ENCODE measurements at regions not wholly inside any gene's neighbourhood (a gene's known extent, or its start where the extent isn't known, plus 50 kb on each side); places are given as distances from the start of the nearest gene placed in this dataset.
"Not testable (repeated sequence)": the region's sequence is repeated elsewhere in the genome, so short reads cannot be mapped to it uniquely, and the experiment has no call there.

GRCh38 chr13:44812818-44813217, 176.5 kb downstream of the NUFIP1 start:
- DNase-seq (ENCODE audit: low spot score): no peak

- DNase-seq (ENCODE audit: low spot score): no peak
Measured at GRCh38 chr13:44810061-44810840, 179.0 kb downstream of the NUFIP1 start.

DNA sequence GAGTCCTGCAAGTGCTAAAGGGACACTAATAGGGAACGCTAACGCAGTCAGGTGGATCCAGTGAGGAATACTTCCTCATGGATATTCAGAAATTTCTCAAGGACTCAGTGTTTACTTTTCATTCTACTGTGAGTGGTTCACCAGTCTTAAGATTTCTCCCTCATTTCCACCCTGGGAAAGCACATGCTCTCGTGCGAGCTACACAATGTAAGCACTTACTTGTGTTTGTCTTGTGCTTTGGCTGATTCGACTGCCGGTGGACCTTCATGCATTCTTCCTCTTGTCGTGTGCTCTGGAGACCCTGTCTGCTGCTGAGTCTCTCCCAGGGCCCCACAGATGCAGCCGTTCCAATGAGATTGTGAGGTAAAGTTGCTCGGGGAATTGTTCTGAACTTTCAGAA, 180.1 kb downstream of the NUFIP1 start:
- no peak for DNase-seq (ENCODE audit: low spot score)

DNA sequence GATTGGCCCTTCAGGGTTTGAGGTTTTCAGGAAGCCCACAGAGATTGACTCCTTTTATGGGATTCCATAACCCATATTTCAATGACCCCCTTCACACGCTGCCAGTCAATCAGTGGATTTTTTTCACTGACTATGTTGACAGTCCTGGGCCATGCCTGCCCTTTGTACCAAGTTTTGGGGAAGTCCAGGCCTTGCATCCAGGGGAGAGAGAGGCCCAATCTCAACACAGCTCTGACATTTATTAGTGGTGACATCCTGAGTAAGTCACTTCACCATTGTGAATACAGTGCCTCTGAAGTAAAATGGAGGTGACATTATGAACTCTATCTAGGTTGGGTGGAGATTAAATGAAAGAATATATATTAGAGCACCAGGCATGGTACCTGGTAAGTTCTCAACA, 181.1 kb downstream of the NUFIP1 start:
- DNase-seq (ENCODE audit: low spot score): no peak

- no peak for DNase-seq (ENCODE audit: low spot score)
Measured at GRCh38 chr13:44807449-44808034, 181.7 kb downstream of the NUFIP1 start.

GRCh38 chr13:44806826-44807225, 182.4 kb downstream of the NUFIP1 start:
- DNase-seq (ENCODE audit: low spot score): no peak

- DNase-seq (ENCODE audit: low spot score): no peak
Measured at GRCh38 chr13:44805585-44805984, 183.7 kb downstream of the NUFIP1 start.

DNA sequence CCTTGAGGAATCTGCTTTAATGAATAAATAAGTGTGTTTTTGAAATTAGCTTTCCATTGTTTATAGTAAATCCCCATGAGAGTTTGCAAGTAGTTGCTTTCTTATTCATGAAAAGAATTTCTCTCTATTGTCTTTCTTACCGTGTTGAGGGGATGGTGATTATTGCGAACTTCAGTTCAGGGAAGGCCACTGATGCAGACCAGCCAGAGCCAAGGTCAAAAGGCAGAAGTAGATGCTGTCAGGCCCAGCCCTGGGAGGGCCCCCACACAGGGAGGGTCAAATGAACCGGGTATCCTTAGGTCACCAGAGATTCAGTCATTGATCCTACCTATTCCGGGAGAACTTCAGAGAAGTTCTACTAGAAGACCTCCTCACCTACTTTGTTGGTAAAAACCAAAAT, 185.9 kb downstream of the NUFIP1 start:
- DNase-seq (ENCODE audit: low spot score): no peak

- DNase-seq (ENCODE audit: low spot score): no peak
Measured at GRCh38 chr13:44802491-44802890, 186.8 kb downstream of the NUFIP1 start.

DNA sequence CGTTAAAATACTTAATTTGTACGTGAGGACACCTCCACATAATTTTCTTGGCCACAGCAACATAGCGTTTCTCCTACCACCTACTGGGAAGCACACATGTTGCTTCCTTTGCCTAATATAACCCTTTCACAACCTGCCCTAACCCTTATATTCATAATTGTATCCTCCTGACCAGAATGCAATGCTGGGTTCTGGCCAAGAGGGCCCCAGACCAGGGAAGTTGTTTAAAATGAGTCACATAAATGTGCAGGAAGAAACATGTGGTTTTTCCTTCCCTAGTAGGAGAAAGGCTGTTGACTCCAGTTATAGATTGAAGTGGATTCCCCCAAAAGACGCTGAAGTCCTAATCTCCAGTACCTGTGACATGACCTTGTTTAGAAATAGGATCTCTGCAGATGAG, 187.3 kb downstream of the NUFIP1 start:
- peak; percentile 73 for DNase-seq (ENCODE audit: low spot score)

DNA sequence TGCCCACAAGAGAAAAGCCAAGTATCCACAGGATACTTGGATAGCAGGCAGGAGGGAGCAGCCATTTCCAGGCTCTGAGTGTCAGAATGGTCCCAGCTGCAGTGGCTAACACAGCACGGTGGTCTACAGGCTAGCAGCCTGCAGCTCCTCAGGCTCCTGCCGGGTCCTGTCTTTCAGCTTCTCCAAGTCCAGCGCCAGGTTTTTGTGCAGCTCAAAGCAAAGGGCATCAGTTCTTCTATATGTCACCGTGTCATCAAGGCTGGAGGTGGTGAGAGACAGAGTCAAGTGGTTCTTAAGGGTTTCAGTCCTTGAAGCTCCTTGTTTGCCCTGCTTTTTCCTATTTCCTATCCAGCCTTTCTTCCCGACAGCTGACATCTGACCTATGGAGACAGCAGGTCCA, 188.6 kb downstream of the NUFIP1 start:
- DNase-seq (ENCODE audit: low spot score): no peak

GRCh38 chr13:44797685-44798084, 191.6 kb downstream of the NUFIP1 start:
- no peak for DNase-seq (ENCODE audit: low spot score)

DNA sequence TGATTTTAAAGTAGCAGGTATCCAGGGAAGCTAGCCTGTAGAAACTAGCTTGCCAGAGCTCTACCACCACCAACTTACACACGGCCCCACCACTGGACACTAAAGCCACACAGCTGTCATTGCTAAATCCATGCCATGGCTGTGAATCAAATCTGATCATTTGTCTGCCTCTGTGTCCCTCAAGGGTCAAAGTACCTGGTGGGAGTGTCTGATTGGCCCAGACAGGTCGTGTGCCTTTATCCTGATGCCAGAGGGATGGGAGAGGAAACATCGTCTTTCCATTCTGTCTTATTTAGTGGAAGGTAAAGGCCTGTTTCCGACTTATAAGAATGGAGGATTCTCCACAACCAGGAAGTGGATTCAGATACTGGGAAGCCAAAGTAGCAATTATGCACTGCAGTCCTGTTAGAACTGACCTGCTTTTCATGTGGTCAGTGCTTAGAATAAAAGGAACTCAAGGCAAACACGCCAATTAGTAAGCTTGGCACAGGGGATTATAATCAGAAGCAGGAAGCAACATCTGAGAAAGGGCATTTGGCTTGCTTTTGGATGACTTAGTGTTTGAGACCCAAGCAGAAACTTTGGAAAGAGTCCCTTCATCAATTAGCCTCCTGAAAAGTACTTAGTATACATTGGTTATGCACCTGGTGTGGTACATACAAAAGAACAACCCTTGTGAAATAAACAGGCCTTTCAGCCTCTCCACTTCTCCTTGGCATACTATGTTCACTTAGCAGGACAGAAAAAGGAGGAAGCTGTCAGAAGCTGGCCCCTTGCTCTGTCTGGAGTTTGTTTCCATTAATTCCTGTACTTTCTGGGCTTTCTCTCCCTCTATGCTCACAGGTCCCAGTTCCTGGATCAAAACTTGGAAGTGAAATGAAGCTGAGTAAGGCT, 192.4 kb downstream of the NUFIP1 start:
- DNase-seq (ENCODE audit: low spot score): no peak

- not testable (repeated sequence) for DNase-seq (ENCODE audit: low spot score)
Measured at GRCh38 chr13:44796039-44796438, 193.2 kb downstream of the NUFIP1 start.

DNA sequence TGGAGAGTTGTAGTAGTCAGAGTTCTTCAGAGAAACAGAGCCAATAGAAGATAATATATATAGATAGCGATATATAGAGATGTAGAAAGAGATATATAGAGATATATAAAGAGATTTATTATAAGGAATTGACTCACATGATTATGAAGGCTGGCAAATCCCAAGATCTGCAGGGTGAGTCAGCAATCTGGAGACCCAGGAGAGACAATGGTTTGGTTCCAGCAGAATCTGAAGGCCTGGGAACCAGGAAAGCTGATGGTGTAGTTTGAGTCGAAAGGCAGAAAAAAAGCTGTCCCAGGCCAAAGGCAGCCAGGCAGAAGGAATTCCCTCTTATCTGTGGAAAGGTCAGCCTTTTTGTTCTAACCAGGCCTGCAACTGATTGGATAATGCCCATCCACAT, 194.1 kb downstream of the NUFIP1 start:
- DNase-seq (ENCODE audit: low spot score): no peak

GRCh38 chr13:44792096-44792495, 197.2 kb downstream of the NUFIP1 start:
- DNase-seq (ENCODE audit: low spot score): no peak

GRCh38 chr13:44790289-44790688, 199.0 kb downstream of the NUFIP1 start:
- DNase-seq (ENCODE audit: low spot score): no peak

DNA sequence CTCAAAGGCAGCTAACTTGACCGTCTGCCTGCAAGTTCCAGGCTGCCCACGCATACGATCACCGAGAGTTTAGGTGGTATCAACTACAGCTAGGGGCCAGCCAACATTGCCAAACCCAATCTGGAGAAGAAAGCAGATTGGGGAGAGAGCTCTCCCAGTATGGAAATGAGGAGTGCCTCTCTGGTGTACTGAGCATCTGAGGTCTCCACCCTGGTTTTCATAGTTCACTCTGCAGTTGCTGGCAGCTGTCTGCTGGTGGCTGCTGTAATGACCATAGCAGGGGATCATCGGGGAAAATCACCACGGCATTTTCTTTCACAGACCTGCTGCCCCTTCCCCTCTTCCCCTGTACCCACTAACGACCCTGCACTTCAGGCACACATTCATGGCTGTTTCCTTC, 201.7 kb downstream of the NUFIP1 start:
- DNase-seq (ENCODE audit: low spot score): no peak

DNA sequence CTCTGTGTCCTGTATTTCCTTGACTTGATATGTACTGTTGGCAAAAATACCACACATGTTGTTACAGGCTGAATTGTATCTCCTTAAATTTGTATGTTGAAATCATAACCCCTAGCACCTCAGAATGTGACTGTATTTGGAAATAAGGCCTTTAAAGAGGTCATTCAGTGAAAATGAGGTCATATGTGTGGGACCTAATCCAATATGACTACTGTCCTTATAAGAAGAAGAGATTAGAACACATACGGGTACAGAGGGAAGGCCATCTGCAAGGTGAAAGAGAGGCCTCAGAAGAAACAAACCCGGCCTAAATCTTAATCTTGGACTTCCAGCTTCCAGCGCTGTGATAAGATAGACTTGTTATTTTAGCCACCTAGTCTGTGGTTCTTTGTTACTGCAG, 202.5 kb downstream of the NUFIP1 start:
- DNase-seq (ENCODE audit: low spot score): no peak

DNA sequence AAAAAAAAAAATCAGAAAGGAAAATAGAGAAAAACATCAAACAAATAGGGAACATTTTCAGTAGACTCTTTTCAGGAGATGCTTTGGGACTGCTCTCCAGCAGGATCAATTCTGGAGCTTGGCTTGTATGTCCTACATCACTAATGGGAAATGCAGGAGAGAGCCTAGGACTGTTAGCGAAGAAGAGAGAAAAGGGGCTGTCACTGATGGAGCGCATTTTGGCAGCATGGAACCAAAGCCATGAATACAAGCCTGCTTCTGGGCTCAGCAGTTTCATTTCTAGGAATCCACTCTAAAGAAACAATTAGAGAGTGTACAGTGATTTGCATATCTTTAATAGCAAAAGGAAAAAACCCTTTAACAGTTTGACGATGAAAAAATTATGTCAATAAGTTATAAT, 203.9 kb downstream of the NUFIP1 start:
- no peak for DNase-seq (ENCODE audit: low spot score)

GRCh38 chr13:44784708-44785080, 204.6 kb downstream of the NUFIP1 start:
- DNase-seq (ENCODE audit: low spot score): no peak

DNA sequence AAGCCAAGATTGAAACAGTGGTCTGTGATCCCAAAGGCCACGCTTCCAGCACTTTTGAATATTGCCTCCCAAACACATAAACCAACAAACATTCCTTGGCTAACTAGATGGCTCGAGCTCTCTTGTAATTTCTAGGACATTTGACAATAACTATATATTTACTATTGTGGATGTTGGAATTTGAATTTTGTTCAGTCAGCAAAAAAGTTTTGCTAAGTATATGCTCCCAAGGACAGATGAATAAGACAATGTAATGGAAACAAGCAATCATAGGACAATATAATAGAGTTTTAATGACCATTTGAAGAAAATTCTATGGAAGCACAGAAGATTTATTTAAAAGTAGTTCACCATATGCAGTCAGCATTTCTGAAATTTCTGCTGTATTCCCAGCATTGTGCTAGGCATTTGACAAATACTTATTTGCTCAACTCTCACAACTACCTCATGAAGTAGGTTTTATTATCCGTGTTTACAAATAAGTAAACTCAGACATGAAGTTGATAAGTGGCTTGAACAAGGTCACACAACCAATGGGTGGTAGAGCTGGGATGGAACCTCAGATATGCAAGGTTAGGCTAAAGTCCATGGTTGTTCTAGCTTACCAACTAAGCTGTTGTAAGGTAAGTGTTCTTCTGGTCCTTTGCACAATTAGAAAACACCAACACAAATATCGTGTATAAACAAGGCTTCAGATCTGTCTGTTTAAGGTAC, 205.1 kb downstream of the NUFIP1 start:
- DNase-seq (ENCODE audit: low spot score): no peak
